ENCODE measurements at regions not wholly inside any gene's neighbourhood (a gene's known extent, or its start where the extent isn't known, plus 50 kb on each side); places are given as distances from the start of the nearest gene placed in this dataset.
A peak's percentile ranks its signal among the peaks of the same experiment; 100 is the strongest.
"Not testable (repeated sequence)": the region's sequence is repeated elsewhere in the genome, so short reads cannot be mapped to it uniquely, and the experiment has no call there.

DNA sequence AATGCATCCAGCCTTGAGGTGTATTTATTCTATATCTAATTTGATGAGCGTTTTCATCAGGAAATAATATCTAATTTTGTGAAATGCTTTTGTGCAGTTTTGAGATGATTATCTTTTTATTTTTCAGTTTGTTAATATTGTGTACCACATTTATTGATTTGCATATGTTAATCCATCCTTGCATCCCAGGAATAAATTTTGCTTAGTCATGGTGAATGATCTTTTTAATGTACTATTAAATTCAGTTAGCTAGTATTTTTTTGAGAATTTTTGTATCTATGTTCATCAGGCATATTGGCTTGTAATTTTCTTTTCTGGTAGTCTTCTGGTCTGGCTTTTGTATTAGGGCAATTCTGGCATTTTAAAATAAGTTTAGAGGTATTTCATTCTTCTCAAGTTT lies 697.5 kb upstream of the ADGRL4 start:
- Histone ChIP-seq H3K9me3 (ENCODE audit: control insufficient read depth, low read length) (no peaks in the 10 kb centered on the region), H3K4me3 (ENCODE audit: low read length) (no peak overlapping the region), H3K36me3 (ENCODE audit: control insufficient read depth, insufficient read depth, low read length, severe bottlenecking) (no peaks in the 10 kb centered on the region), H3K9ac (ENCODE audit: low read length) (no peak overlapping the region), H3K27me3 (replicated peaks; ENCODE audit: control insufficient read depth, insufficient read depth, low read length) (no peaks in the 10 kb centered on the region), H3K4me1 (ENCODE audit: control insufficient read depth, insufficient read depth, low read length) (peaks cover 5% of the 10 kb centered on the region)
- DNase-seq (ENCODE audit: low read depth) = no peak

DNA sequence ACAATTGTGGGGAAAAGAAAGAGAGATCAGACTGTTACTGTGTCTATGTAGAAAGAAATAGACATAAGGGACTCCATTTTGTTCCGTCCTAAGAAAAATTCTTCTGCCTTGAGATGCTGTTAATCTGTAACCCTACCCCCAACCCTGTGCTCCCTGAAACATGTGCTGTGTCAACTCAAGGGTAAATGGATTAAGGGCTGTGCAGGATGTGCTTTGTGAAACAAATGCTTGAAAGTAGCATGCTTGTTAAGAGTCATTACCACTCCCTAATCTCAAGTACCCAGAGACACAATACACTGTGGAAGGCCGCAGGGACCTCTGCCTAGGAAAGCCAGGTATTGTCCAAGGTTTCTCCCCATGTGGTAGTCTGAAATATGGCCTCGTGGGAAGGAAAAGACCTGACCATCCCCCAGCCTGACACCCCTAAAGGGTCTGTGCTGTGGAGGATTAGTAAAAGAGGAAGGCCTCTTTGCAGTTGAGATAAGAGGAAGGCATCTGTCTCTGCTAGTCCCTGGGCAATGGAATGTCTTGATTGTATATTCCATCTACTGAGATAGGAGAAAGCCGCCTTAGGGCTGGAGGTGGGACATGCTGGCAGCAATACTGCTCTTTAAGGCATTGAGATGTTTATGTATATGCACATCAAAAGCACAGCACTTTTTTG lies 695.9 kb upstream of the ADGRL4 start:
- not testable (repeated sequence) for H3K27me3 ChIP-seq (replicated peaks; ENCODE audit: control insufficient read depth, insufficient read depth, low read length); H3K4me1 ChIP-seq (ENCODE audit: control insufficient read depth, insufficient read depth, low read length); H3K36me3 ChIP-seq (ENCODE audit: control insufficient read depth, insufficient read depth, low read length, severe bottlenecking); H3K9ac ChIP-seq (ENCODE audit: low read length); H3K4me3 ChIP-seq (ENCODE audit: low read length); H3K9me3 ChIP-seq (ENCODE audit: control insufficient read depth, low read length); DNase-seq (ENCODE audit: low read depth)

DNA sequence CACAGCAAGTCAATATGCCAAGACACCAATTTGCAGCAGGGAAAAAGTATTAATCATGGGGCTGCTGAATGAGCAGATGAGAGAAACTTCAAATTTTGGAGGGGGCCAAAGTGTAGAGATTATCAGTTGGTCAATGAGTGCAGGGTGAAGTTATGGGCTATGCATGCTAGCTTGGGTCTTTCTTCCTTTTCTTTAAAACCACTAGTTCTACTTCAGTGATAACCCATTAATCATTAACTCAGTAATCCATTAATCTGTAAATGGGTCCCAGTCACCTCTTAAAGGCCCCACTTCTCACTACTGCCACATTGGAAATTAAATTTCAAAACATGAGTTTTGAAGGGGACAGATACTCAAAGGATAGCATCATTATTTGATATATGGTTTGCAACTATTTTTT lies 688.6 kb upstream of the ADGRL4 start:
- no peaks in the 10 kb centered on the region for H3K4me1 ChIP-seq (ENCODE audit: control insufficient read depth, insufficient read depth, low read length)
- H3K36me3 ChIP-seq (ENCODE audit: control insufficient read depth, insufficient read depth, low read length, severe bottlenecking) = no peaks in the 10 kb centered on the region
- no peaks in the 10 kb centered on the region for H3K27me3 ChIP-seq (replicated peaks; ENCODE audit: control insufficient read depth, insufficient read depth, low read length)
- H3K9ac ChIP-seq (ENCODE audit: low read length) = no peak overlapping the region
- H3K9me3 ChIP-seq (ENCODE audit: control insufficient read depth, low read length) = no peaks in the 10 kb centered on the region
- H3K4me3 ChIP-seq (ENCODE audit: low read length) = no peak overlapping the region
- no peak for DNase-seq (ENCODE audit: low read depth)

DNA sequence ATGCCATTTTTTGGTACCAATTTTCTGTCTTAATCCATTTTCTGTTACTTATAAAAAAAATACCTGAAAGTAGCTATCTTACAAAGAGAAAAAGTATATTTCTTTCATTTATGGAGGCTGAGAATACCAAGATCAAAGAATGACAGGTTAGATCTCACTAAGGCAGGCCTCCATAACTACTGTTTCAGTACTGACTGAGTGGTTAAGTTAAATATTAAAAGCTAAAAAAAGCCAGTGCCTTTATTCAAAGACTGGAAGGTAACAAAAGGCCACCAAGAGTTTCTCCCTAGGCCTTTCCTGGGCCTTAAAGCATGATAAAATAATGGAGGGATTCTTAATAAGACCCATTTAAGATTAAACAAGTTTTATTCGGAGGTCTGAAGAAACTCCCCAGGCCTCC lies 687.7 kb upstream of the ADGRL4 start:
- H3K4me1 ChIP-seq (ENCODE audit: control insufficient read depth, insufficient read depth, low read length) = no peaks in the 10 kb centered on the region
- no peaks in the 10 kb centered on the region for H3K27me3 ChIP-seq (replicated peaks; ENCODE audit: control insufficient read depth, insufficient read depth, low read length)
- H3K4me3 ChIP-seq (ENCODE audit: low read length) = no peak overlapping the region
- DNase-seq (ENCODE audit: low read depth) = no peak
- no peaks in the 10 kb centered on the region for H3K36me3 ChIP-seq (ENCODE audit: control insufficient read depth, insufficient read depth, low read length, severe bottlenecking)
- H3K9ac ChIP-seq (ENCODE audit: low read length) = no peak overlapping the region
- no peaks in the 10 kb centered on the region for H3K9me3 ChIP-seq (ENCODE audit: control insufficient read depth, low read length)

DNA sequence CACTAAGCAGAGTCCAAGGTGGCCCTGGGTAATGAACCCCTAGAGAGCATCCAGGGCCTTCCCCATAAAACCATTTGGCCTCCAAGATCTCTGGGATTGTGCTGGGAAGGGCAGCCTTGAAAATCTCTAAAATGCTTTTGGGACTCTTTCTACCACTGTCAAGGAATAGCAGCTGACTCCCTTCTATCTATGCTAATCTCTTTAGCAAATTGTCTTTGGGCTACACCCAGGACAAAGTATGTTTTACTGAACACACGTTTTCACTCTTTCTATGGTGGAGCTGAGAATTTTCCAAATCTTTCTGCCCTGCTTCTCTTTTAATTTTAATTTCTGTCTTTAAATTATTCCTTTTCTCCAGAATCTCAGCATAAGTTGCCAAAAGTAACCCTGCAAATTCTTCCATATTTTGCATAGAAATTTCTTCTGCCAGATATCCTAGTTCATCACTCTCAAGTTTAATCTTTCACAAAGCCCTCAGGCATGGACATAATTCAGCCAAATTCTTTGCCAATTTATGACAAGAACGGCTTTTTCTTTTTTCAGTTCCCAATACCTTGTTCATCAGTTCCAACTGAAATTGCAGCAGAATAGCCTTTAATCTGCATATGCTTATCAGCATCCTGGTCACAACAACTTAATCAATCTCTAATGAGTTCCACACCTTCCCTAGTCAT lies 687.0 kb upstream of the ADGRL4 start:
- DNase-seq (ENCODE audit: low read depth) = peak; percentile 2
- Histone ChIP-seq H3K4me3 (ENCODE audit: low read length) (no peak overlapping the region), H3K9me3 (ENCODE audit: control insufficient read depth, low read length) (no peaks in the 10 kb centered on the region)

DNA sequence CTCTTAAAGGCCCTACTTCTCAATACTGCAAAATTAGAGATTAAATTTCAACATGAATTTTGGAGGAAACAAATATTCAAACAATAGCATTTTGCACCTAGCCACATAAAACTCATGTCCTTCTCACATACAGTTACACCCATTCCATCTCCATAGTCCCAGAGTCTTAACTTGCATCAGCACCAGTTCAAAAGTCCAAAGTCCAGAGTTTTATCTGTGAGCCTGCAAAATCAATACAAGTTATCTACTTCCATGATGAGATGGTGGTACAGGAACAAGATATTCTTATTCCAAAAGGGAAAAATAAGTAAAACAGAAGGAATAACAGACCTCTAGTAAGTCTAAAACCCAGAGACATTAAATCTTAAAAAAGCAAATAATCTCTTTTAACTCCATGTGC lies 686.0 kb upstream of the ADGRL4 start:
- DNase-seq (ENCODE audit: low read depth) = no peak
- no peaks in the 10 kb centered on the region for H3K9me3 ChIP-seq (ENCODE audit: control insufficient read depth, low read length)
- no peak overlapping the region for H3K4me3 ChIP-seq (ENCODE audit: low read length)
- no peaks in the 10 kb centered on the region for H3K36me3 ChIP-seq (ENCODE audit: control insufficient read depth, insufficient read depth, low read length, severe bottlenecking)
- H3K4me1 ChIP-seq (ENCODE audit: control insufficient read depth, insufficient read depth, low read length) = no peaks in the 10 kb centered on the region
- no peak overlapping the region for H3K9ac ChIP-seq (ENCODE audit: low read length)
- no peaks in the 10 kb centered on the region for H3K27me3 ChIP-seq (replicated peaks; ENCODE audit: control insufficient read depth, insufficient read depth, low read length)

More for the DNA sequence above, 687.0 kb upstream of the ADGRL4 start:
- no peaks in the 10 kb centered on the region for H3K4me1 ChIP-seq (ENCODE audit: control insufficient read depth, insufficient read depth, low read length)
- no peak overlapping the region for H3K9ac ChIP-seq (ENCODE audit: low read length)
- no peaks in the 10 kb centered on the region for H3K36me3 ChIP-seq (ENCODE audit: control insufficient read depth, insufficient read depth, low read length, severe bottlenecking)
- H3K27me3 ChIP-seq (replicated peaks; ENCODE audit: control insufficient read depth, insufficient read depth, low read length) = no peaks in the 10 kb centered on the region

DNA sequence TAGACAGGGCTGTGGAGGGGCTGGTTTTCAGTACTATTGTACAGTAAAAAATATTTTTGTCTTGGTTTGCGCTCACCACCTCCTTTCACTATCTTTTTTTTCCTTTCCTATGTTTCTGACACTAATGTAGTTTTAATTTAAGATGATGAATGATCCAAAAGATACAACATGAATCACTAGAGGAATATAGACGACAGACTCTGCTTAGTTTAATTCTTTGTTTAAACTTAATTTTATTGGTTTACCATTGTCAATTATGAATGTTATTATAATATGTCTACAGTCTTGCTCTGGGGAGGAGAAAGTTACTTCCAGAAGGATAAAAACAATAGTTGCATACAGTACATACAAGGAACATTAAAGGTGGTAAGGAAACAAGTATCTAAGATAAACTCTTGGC lies 682.4 kb upstream of the ADGRL4 start:
- Histone ChIP-seq H3K27me3 (replicated peaks; ENCODE audit: control insufficient read depth, insufficient read depth, low read length) (no peaks in the 10 kb centered on the region), H3K9me3 (ENCODE audit: control insufficient read depth, low read length) (peaks cover 6% of the 10 kb centered on the region), H3K36me3 (ENCODE audit: control insufficient read depth, insufficient read depth, low read length, severe bottlenecking) (no peaks in the 10 kb centered on the region), H3K4me1 (ENCODE audit: control insufficient read depth, insufficient read depth, low read length) (no peaks in the 10 kb centered on the region), H3K9ac (ENCODE audit: low read length) (no peak overlapping the region), H3K4me3 (ENCODE audit: low read length) (no peak overlapping the region)
- no peak for DNase-seq (ENCODE audit: low read depth)

DNA sequence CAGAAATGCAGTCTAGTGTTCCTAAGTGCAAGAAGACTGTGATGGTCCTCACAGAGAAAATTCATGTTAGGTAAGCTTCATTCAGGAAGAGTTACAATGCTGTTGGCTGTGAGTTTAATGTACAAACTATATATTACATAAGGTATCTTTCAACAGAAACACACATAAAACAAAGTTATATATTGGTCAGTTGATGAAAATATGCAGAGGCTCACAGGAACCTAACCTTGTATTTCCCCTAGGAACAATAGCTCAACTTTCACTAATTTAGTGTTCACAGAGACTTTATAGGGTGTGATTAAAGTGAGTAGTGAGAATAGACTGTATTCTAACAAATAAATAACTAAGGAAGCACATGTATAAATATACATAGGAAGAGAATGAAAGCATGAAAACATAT lies 676.9 kb upstream of the ADGRL4 start:
- no peaks in the 10 kb centered on the region for H3K27me3 ChIP-seq (replicated peaks; ENCODE audit: control insufficient read depth, insufficient read depth, low read length)
- no peaks in the 10 kb centered on the region for H3K36me3 ChIP-seq (ENCODE audit: control insufficient read depth, insufficient read depth, low read length, severe bottlenecking)
- peaks cover 15% of the 10 kb centered on the region for H3K9me3 ChIP-seq (ENCODE audit: control insufficient read depth, low read length)
- H3K4me3 ChIP-seq (ENCODE audit: low read length) = no peak overlapping the region
- no peaks in the 10 kb centered on the region for H3K4me1 ChIP-seq (ENCODE audit: control insufficient read depth, insufficient read depth, low read length)
- no peak overlapping the region for H3K9ac ChIP-seq (ENCODE audit: low read length)
- DNase-seq (ENCODE audit: low read depth) = no peak

DNA sequence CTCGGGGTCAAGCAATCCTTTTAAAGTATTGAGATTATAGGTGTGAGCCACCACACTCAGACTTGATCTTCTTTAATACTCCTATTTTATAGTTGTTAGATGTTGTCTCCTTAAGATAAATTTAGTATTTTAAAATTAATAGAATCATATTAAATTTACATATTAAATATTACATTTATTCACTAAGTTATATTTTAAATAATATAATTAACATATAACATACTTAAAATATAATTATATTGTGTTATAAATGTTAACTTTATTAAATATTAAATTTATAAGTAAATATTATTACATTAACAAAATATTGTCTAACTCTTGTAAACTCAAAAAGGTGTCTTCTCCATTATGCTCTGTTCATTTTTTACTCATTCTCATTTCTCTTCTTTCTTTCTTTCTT lies 675.9 kb upstream of the ADGRL4 start:
- DNase-seq (ENCODE audit: low read depth) = no peak
- Histone ChIP-seq H3K9ac (ENCODE audit: low read length) (no peak overlapping the region), H3K9me3 (ENCODE audit: control insufficient read depth, low read length) (peaks cover 15% of the 10 kb centered on the region), H3K27me3 (replicated peaks; ENCODE audit: control insufficient read depth, insufficient read depth, low read length) (no peaks in the 10 kb centered on the region), H3K36me3 (ENCODE audit: control insufficient read depth, insufficient read depth, low read length, severe bottlenecking) (no peaks in the 10 kb centered on the region), H3K4me1 (ENCODE audit: control insufficient read depth, insufficient read depth, low read length) (no peaks in the 10 kb centered on the region), H3K4me3 (ENCODE audit: low read length) (no peak overlapping the region)

DNA sequence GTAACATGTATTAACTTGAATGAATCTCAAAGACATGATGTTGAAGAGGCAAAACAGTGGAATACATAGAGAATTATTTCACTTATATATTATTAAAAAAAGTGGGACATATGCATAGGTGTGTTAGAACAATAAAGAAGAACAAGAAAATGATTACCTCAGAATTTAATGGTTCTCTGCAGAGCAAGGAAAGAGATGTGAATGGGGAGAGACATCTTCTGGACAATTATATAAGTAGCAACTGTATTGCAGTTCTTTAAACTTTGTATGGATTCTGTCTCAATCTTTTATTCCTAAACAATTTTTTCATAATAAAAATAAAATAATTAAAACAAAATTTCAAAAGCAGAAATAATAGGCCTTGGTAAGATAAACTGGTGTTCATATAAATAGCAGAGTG lies 674.9 kb upstream of the ADGRL4 start:
- Histone ChIP-seq H3K27me3 (replicated peaks; ENCODE audit: control insufficient read depth, insufficient read depth, low read length) (no peaks in the 10 kb centered on the region), H3K4me1 (ENCODE audit: control insufficient read depth, insufficient read depth, low read length) (no peaks in the 10 kb centered on the region), H3K9me3 (ENCODE audit: control insufficient read depth, low read length) (peaks cover 15% of the 10 kb centered on the region), H3K36me3 (ENCODE audit: control insufficient read depth, insufficient read depth, low read length, severe bottlenecking) (no peaks in the 10 kb centered on the region), H3K4me3 (ENCODE audit: low read length) (no peak overlapping the region), H3K9ac (ENCODE audit: low read length) (no peak overlapping the region)
- no peak for DNase-seq (ENCODE audit: low read depth)

DNA sequence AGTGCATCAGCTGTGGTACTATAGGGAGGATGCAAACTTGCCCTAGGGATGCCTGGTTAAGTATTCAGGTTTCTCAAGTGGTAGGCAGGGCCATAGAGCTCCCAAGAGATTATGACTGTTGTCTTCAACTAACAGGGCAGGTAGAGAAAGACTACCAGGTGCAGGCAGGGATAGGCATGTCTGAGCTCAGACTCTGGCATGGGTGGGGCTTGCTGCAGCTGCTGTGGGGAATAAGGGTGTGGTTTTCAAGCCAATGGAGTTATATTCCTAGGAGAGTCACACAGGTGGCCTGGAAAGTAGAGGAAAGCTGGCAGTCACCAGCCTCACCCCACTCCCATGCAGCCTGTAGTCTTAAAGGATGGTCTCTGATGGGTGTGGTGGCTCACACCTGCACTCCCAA lies 673.4 kb upstream of the ADGRL4 start:
- H3K9ac ChIP-seq (ENCODE audit: low read length) = no peak overlapping the region
- H3K9me3 ChIP-seq (ENCODE audit: control insufficient read depth, low read length) = peaks cover 15% of the 10 kb centered on the region
- no peaks in the 10 kb centered on the region for H3K27me3 ChIP-seq (replicated peaks; ENCODE audit: control insufficient read depth, insufficient read depth, low read length)
- H3K4me3 ChIP-seq (ENCODE audit: low read length) = no peak overlapping the region
- H3K4me1 ChIP-seq (ENCODE audit: control insufficient read depth, insufficient read depth, low read length) = no peaks in the 10 kb centered on the region
- no peak for DNase-seq (ENCODE audit: low read depth)
- no peaks in the 10 kb centered on the region for H3K36me3 ChIP-seq (ENCODE audit: control insufficient read depth, insufficient read depth, low read length, severe bottlenecking)

Measured in adipocyte (in vitro differentiated cells).